K562 (cell line): ENCODE measurements at regions not wholly inside any gene's neighbourhood (a gene's known extent, or its start where the extent isn't known, plus 50 kb on each side); places are given as distances from the start of the nearest gene placed in this dataset.

ENCODE experiments used
- ATAC-seq: fragments of 200-7000 bp; cut with Tn5 transposase; 3 replicates; pipeline ENCODE4 v1.9.1; 2020; ENCODE audit warnings: moderate library complexity
- BruUV-seq: library from RNA; stranded (reverse); fragments of 400-500 nt; replicated peaks from 2 replicates; lab custom pipeline; 2021; lab: Mats Ljungman, UMichigan
- CTCF ChIA-PET: fragments of 300-600 bp; formaldehyde crosslinking; extraction: SDS; loops from one replicate; lab custom pipeline; 2021; ENCODE audit warnings: low intra/inter-chr PET ratio; lab: Yijun Ruan, JAX
- POLR2A ChIA-PET: fragments of 300-600, 350-650 bp; sonication (Branson Sonifier 250); formaldehyde crosslinking; extraction: SDS; loops from one replicate; lab custom pipeline; 2021; ENCODE audit warnings: antibody characterized with exemption, inconsistent platforms; lab: Yijun Ruan, JAX
- DNase-seq, 4 experiments: peaks; one replicate each; pipeline versions ENCODE4 v3.0.0 to v3.0.0-alpha.2; 2011 to 2018; ENCODE audit warnings: low spot score in 3 of 4, mixed read lengths in 3 of 4; ENCODE audit errors: extremely low read depth in 1 of 4
- FAIRE-seq: peaks from 2 replicates; lab custom pipeline; 2011; peaks lifted over from hg19 to GRCh38; lab: Jason Lieb, UNC
- H2AFZ ChIP-seq: 2 replicates; pipeline ENCODE4 v1.6.0; 2011; ENCODE audit warnings: low read depth, low read length, control low read depth, inconsistent platforms
- H3K27ac ChIP-seq: fragments of 200-600 bp; 3 replicates; pipeline ENCODE4 v1.8.0; 2011; ENCODE audit warnings: low read depth, mild to moderate bottlenecking, control low read depth, inconsistent platforms, low read length, moderate library complexity, mixed read lengths; ENCODE audit errors: extremely low read depth
- H3K27me3 ChIP-seq, 2 experiments: fragments of 300-600 bp in 1 of 2; 2 replicates in 1 of 2; 3 replicates in 1 of 2; pipeline versions ENCODE4 v1.6.0 to v1.8.0; 2011; ENCODE audit warnings: inconsistent platforms in 2 of 2, low read length in 2 of 2, mild to moderate bottlenecking in 1 of 2, mixed read lengths in 1 of 2, moderate library complexity in 1 of 2; ENCODE audit not compliant: control insufficient read depth in 2 of 2, insufficient read depth in 2 of 2
- H3K36me3 ChIP-seq: fragments of 300-600 bp; 3 replicates; pipeline ENCODE4 v1.8.0; 2011; ENCODE audit warnings: mild to moderate bottlenecking, low read length, inconsistent platforms; ENCODE audit not compliant: control insufficient read depth, insufficient read depth
- H3K4me1 ChIP-seq, 2 experiments: fragments of 200-600 bp in 1 of 2; replicated peaks in 1 of 2; 2 replicates in 1 of 2; 3 replicates in 1 of 2; pipeline versions ENCODE4 v1.5.1 to v1.8.0; 2011; ENCODE audit warnings: inconsistent platforms in 2 of 2, low read length in 2 of 2, mild to moderate bottlenecking in 1 of 2, mixed read lengths in 1 of 2, moderate library complexity in 1 of 2; ENCODE audit not compliant: control insufficient read depth in 2 of 2, insufficient read depth in 2 of 2
- H3K4me2 ChIP-seq: 2 replicates; pipeline ENCODE4 v1.6.1; 2011; ENCODE audit warnings: low read length, control low read depth, inconsistent platforms, mixed read lengths; ENCODE audit not compliant: insufficient read depth
- H3K4me3 ChIP-seq: fragments of 200-600 bp; sonication (generic), shearing (Covaris generic); 2 replicates; pipeline ENCODE4 v1.5.1; 2016; ENCODE audit warnings: control low read depth, inconsistent platforms
- H3K79me2 ChIP-seq: fragments of 200-600 bp; 3 replicates; pipeline ENCODE4 v1.8.0; 2011; ENCODE audit warnings: low read length, inconsistent platforms; ENCODE audit not compliant: control insufficient read depth, insufficient read depth
- H3K9ac ChIP-seq, 2 experiments: 2 replicates each; pipeline versions ENCODE4 v1.6.0 to v1.6.1; 2011; ENCODE audit warnings: low read depth in 2 of 2, low read length in 2 of 2, control low read depth in 1 of 2, inconsistent platforms in 1 of 2, mild to moderate bottlenecking in 1 of 2, mixed read lengths in 1 of 2; ENCODE audit not compliant: insufficient read depth in 1 of 2
- H3K9me1 ChIP-seq: one replicate; pipeline ENCODE4 v1.6.0; 2011; ENCODE audit warnings: inconsistent platforms, mild to moderate bottlenecking, low read length, moderate library complexity; ENCODE audit not compliant: control insufficient read depth, insufficient read depth
- H3K9me3 ChIP-seq: replicated peaks from 2 replicates; pipeline ENCODE4 v1.5.1; 2011; ENCODE audit warnings: low read depth, low read length, inconsistent platforms; ENCODE audit not compliant: control insufficient read depth, insufficient read depth
- H4K20me1 ChIP-seq: replicated peaks from 2 replicates; pipeline ENCODE4 v1.6.1; 2011; ENCODE audit warnings: low read length, inconsistent platforms, mixed read lengths; ENCODE audit not compliant: control insufficient read depth, insufficient read depth
- ARID2 ChIP-seq: fragments of 450-650 bp; IDR thresholded peaks from 2 replicates; pipeline ENCODE4 v1.6.1; 2017; ENCODE audit warnings: antibody characterized with exemption, mild to moderate bottlenecking
- C11orf30 ChIP-seq: fragments of 450-650 bp; IDR thresholded peaks from 2 replicates; pipeline ENCODE4 v1.6.1; 2016; ENCODE audit warnings: low read depth, mild to moderate bottlenecking
- JUNB ChIP-seq: fragments of 450-650 bp; formaldehyde crosslinking; conservative IDR thresholded peaks from 2 replicates; pipeline ENCODE4 v1.4.0; 2020; ENCODE audit warnings: mild to moderate bottlenecking
- MYC ChIP-seq, 2 experiments: fragments of 250-450 bp in 1 of 2; sonication (Bioruptor Pico) in 1 of 2; IDR thresholded peaks; 2 replicates each; pipeline versions ENCODE4 v1.5.1 to v1.6.1; 2012 to 2021; ENCODE audit warnings: low read depth in 2 of 2, borderline replicate concordance in 1 of 2, improper control_type of control experiment in 1 of 2, low read length in 1 of 2, mild to moderate bottlenecking in 1 of 2, moderate library complexity in 1 of 2
- PHB ChIP-seq: fragments of 250-450 bp; sonication (Bioruptor Pico); IDR thresholded peaks from 2 replicates; pipeline ENCODE4 v1.5.0; 2021
- SNIP1 ChIP-seq: fragments of 450-650 bp; IDR thresholded peaks from 2 replicates; pipeline ENCODE4 v1.7.1; 2017; ENCODE audit warnings: low read depth, mild to moderate bottlenecking
- SRSF7 ChIP-seq: fragments of 200-400 bp; formaldehyde crosslinking; optimal IDR thresholded peaks from 2 replicates; pipeline ENCODE3; 2017; ENCODE audit warnings: mild to moderate bottlenecking, low read depth, low read length
- YY1 ChIP-seq, 3 experiments: IDR thresholded peaks; 2 replicates each; pipeline ENCODE4 v1.6.1; 2011; ENCODE audit warnings: low read length in 2 of 3, mild to moderate bottlenecking in 2 of 3, moderate library complexity in 2 of 3, borderline replicate concordance in 1 of 3, control low read depth in 1 of 3, low read depth in 1 of 3; ENCODE audit not compliant: insufficient read depth in 3 of 3, insufficient replicate concordance in 2 of 3, control insufficient read depth in 1 of 3, insufficient read length in 1 of 3; ENCODE audit errors: extremely low read depth in 1 of 3
- ZBTB34 ChIP-seq: fragments of 250-450 bp; sonication (Bioruptor Pico); IDR thresholded peaks from 2 replicates; pipeline ENCODE4 v1.8.0; 2021; ENCODE audit warnings: mild to moderate bottlenecking, moderate library complexity
- ZFP91 ChIP-seq: sonication (generic); formaldehyde crosslinking; IDR thresholded peaks from 2 replicates; pipeline ENCODE4 v1.8.0; 2022; ENCODE audit warnings: mild to moderate bottlenecking, missing genetic modification reagents
- ZKSCAN1 ChIP-seq: fragments of 150-350 bp; IDR thresholded peaks from 2 replicates; pipeline ENCODE4 v1.6.1; 2016; ENCODE audit warnings: low read depth, low read length
- WGBS: fragments of 100-300 bp; shearing (Covaris generic); methylation state at CpG from one replicate; pipeline ENCODE4 v1.1.6; 2016; ENCODE audit warnings: low coverage, mixed read lengths; ENCODE audit not compliant: insufficient coverage; ENCODE audit errors: missing lambda C conversion rate; 5-methylcytosine and 5-hydroxymethylcytosine counted together
- in situ Hi-C: fragments of 300-500 bp; cut with MboI; formaldehyde crosslinking; loops from 4 replicates; pipeline ENCODE4 v1.15.0; 2018; ENCODE audit warnings: inconsistent platforms, mixed read lengths
- intact Hi-C: fragments of 100-400 bp; cut with micrococcal nuclease; formaldehyde crosslinking; loops from 2 replicates; pipeline ENCODE4 v1.14.2; 2022
- TF ChIP-seq, protein P1 (sequence below): fragments of 450-650 bp; IDR thresholded peaks from 2 replicates; pipeline ENCODE4 v1.6.1; 2016; ENCODE audit warnings: missing biosample characterization, missing genetic modification characterization
- TF ChIP-seq, protein P2 (sequence below), 2 experiments: fragments of 450-650 bp; IDR thresholded peaks; 2 replicates each; pipeline ENCODE4 v1.6.1; 2018; ENCODE audit warnings: mild to moderate bottlenecking in 2 of 2, low read depth in 1 of 2; ENCODE audit not compliant: partially characterized antibody in 2 of 2

DNA sequence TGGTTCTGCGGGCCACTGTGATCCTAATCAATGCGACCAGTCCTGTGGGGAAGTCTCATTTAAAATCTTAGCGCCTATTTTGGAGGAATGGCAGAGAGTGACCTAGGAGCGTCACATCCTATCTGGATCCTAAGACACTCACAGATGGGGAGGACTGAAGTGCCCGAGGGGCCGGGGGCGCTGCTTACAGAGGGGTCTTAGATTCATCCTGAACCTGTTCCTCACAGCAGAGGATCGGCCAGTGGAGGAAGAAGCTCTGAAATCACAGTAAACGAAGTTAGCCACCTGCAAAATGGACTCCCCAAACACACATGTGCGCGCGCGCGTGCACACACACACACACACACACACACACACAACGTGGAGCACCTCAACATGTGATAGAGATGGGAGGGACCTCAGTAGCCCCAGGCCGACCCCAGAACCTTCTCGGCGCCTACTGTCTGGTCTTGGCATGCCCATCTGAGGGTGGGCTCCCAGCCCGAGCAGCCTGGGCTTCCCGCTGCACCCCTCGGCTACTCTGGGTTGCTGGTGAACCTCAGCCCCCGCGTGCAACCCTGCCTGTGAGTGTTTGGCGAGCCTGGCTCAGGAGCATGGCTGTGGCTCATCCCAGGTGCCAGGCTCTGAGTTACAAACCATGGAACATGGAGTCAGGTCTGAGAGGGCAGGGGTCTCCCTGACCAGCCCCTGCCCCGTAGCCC is 613.3 kb downstream of the TBC1D22A start:
- H3K27ac ChIP-seq, result no peak overlapping the region
- no TSS peak for BruUV-seq
- TF ChIP-seq ZKSCAN1 (no peak), SRSF7 (no peak), JUNB (no peak), ARID2 (no peak), SNIP1 (no peak), C11orf30 (no peak), ZFP91 (CRISPR knock-in tag) (no peak), ZBTB34 (CRISPR knock-in tag) (no peak), PHB (no peak), MYC (IDR thresholded peaks at IDR 0.05; ENCODE audit: low read depth, low read length) (no peak), MYC (CRISPR knock-in tag; IDR thresholded peaks at IDR 0.05; ENCODE audit: borderline replicate concordance, low read depth) (no peak), YY1 (IDR thresholded peaks at IDR 0.05; ENCODE audit: borderline replicate concordance in 1 of 3, control insufficient read depth in 1 of 3, extremely low read depth in 1 of 3, insufficient read depth in 3 of 3, insufficient read length in 1 of 3, insufficient replicate concordance in 2 of 3, low read depth in 1 of 3, low read length in 2 of 3) (no peak)
- TF ChIP-seq, protein P1, sequence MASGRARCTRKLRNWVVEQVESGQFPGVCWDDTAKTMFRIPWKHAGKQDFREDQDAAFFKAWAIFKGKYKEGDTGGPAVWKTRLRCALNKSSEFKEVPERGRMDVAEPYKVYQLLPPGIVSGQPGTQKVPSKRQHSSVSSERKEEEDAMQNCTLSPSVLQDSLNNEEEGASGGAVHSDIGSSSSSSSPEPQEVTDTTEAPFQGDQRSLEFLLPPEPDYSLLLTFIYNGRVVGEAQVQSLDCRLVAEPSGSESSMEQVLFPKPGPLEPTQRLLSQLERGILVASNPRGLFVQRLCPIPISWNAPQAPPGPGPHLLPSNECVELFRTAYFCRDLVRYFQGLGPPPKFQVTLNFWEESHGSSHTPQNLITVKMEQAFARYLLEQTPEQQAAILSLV (tag), result no peak
- TF ChIP-seq, protein P2, sequence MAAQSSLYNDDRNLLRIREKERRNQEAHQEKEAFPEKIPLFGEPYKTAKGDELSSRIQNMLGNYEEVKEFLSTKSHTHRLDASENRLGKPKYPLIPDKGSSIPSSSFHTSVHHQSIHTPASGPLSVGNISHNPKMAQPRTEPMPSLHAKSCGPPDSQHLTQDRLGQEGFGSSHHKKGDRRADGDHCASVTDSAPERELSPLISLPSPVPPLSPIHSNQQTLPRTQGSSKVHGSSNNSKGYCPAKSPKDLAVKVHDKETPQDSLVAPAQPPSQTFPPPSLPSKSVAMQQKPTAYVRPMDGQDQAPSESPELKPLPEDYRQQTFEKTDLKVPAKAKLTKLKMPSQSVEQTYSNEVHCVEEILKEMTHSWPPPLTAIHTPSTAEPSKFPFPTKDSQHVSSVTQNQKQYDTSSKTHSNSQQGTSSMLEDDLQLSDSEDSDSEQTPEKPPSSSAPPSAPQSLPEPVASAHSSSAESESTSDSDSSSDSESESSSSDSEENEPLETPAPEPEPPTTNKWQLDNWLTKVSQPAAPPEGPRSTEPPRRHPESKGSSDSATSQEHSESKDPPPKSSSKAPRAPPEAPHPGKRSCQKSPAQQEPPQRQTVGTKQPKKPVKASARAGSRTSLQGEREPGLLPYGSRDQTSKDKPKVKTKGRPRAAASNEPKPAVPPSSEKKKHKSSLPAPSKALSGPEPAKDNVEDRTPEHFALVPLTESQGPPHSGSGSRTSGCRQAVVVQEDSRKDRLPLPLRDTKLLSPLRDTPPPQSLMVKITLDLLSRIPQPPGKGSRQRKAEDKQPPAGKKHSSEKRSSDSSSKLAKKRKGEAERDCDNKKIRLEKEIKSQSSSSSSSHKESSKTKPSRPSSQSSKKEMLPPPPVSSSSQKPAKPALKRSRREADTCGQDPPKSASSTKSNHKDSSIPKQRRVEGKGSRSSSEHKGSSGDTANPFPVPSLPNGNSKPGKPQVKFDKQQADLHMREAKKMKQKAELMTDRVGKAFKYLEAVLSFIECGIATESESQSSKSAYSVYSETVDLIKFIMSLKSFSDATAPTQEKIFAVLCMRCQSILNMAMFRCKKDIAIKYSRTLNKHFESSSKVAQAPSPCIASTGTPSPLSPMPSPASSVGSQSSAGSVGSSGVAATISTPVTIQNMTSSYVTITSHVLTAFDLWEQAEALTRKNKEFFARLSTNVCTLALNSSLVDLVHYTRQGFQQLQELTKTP (IDR thresholded peaks at IDR 0.05; ENCODE audit: low read depth in 1 of 2, partially characterized antibody in 2 of 2), result no peak

More for the DNA sequence above, 613.3 kb downstream of the TBC1D22A start:
- Histone ChIP-seq H3K9me1 (no peaks in the 10 kb centered on the region), H3K36me3 (no peaks in the 10 kb centered on the region), H2AFZ (no peak overlapping the region), H4K20me1 (no peaks in the 10 kb centered on the region), H3K4me3 (no peak overlapping the region), H3K27me3 (peaks cover 0 to 21% of the 10 kb centered on the region in 2 experiments; a peak in 2 of 5 replicates), H3K4me1 (no peaks in the 10 kb centered on the region), H3K9ac (no peak overlapping the region), H3K4me2 (no peak overlapping the region), H3K9me3 (no peaks in the 10 kb centered on the region), H3K79me2 (no peaks in the 10 kb centered on the region)
- ATAC-seq (no peak), FAIRE-seq (no peak), DNase-seq (no peak)
- in situ Hi-C loops, result no loop called here
- 1% methylated on average over 19 of the region's 25 CpGs for WGBS
- ChIA-PET CTCF (no interaction called here), POLR2A (no interaction called here)
- intact Hi-C loops, result no loop called here
